ENCODE measurements at regions not wholly inside any gene's neighbourhood (a gene's known extent, or its start where the extent isn't known, plus 50 kb on each side); places are given as distances from the start of the nearest gene placed in this dataset.
"Not testable (repeated sequence)": the region's sequence is repeated elsewhere in the genome, so short reads cannot be mapped to it uniquely, and the experiment has no call there.

- no peak for DNase-seq
Observed at GRCh38 chr2:183927406-183928325, 670.7 kb upstream of the ZNF804A start.

GRCh38 chr2:183935005-183935404, 663.3 kb upstream of the ZNF804A start:
- no peak for DNase-seq

- no peak for DNase-seq
Observed at GRCh38 chr2:183937220-183937619, 661.1 kb upstream of the ZNF804A start.

- no peak for DNase-seq
Observed at GRCh38 chr2:183946193-183946592, 652.1 kb upstream of the ZNF804A start.

- no peak for DNase-seq
Observed at GRCh38 chr2:183948861-183949260, 649.5 kb upstream of the ZNF804A start.

- no peak for DNase-seq
Observed at GRCh38 chr2:183950673-183951072, 647.7 kb upstream of the ZNF804A start.

- no peak for DNase-seq
Observed at GRCh38 chr2:183951630-183952029, 646.7 kb upstream of the ZNF804A start.

- DNase-seq: no peak
Observed at GRCh38 chr2:183952741-183953140, 645.6 kb upstream of the ZNF804A start.

GRCh38 chr2:183963609-183964008, 634.7 kb upstream of the ZNF804A start:
- DNase-seq: no peak

- DNase-seq: no peak
Observed at GRCh38 chr2:183964565-183964964, 633.8 kb upstream of the ZNF804A start.

- DNase-seq: no peak
Observed at GRCh38 chr2:183967756-183968155, 630.6 kb upstream of the ZNF804A start.

GRCh38 chr2:183975676-183976075, 622.7 kb upstream of the ZNF804A start:
- not testable (repeated sequence) for DNase-seq

- no peak for DNase-seq
Observed at GRCh38 chr2:183984871-183985270, 613.5 kb upstream of the ZNF804A start.

GRCh38 chr2:183991968-183992367, 606.4 kb upstream of the ZNF804A start:
- DNase-seq: no peak

- no peak for DNase-seq
Observed at GRCh38 chr2:183993052-183993451, 605.3 kb upstream of the ZNF804A start.

GRCh38 chr2:183995632-183996031, 602.7 kb upstream of the ZNF804A start:
- no peak for DNase-seq

- no peak for DNase-seq
Observed at GRCh38 chr2:183996825-183997793, 601.2 kb upstream of the ZNF804A start.

- no peak for DNase-seq
Observed at GRCh38 chr2:183998041-183998796, 600.1 kb upstream of the ZNF804A start.

- DNase-seq: no peak
Observed at GRCh38 chr2:183998797-183999190, 599.5 kb upstream of the ZNF804A start.

- DNase-seq: no peak
Observed at GRCh38 chr2:184004289-184004947, 593.9 kb upstream of the ZNF804A start.

- no peak for DNase-seq
Observed at GRCh38 chr2:184004948-184005672, 593.2 kb upstream of the ZNF804A start.

- no peak for DNase-seq
Observed at GRCh38 chr2:184006998-184007397, 591.3 kb upstream of the ZNF804A start.
